Activated CD4-positive, alpha-beta T cell treated with anti-CD3 and anti-CD28 coated beads, Interleukin-2, amount 50 U/mL, for 48 hours (primary cell): ENCODE measurements at regions not wholly inside any gene's neighbourhood (a gene's known extent, or its start where the extent isn't known, plus 50 kb on each side); places are given as distances from the start of the nearest gene placed in this dataset.
"Not testable (repeated sequence)": the region's sequence is repeated elsewhere in the genome, so short reads cannot be mapped to it uniquely, and the experiment has no call there.

Source experiments
- DNase-seq, 2 experiments: peaks; one replicate each; pipeline ENCODE4 v3.0.0-alpha.2; 2020

DNA sequence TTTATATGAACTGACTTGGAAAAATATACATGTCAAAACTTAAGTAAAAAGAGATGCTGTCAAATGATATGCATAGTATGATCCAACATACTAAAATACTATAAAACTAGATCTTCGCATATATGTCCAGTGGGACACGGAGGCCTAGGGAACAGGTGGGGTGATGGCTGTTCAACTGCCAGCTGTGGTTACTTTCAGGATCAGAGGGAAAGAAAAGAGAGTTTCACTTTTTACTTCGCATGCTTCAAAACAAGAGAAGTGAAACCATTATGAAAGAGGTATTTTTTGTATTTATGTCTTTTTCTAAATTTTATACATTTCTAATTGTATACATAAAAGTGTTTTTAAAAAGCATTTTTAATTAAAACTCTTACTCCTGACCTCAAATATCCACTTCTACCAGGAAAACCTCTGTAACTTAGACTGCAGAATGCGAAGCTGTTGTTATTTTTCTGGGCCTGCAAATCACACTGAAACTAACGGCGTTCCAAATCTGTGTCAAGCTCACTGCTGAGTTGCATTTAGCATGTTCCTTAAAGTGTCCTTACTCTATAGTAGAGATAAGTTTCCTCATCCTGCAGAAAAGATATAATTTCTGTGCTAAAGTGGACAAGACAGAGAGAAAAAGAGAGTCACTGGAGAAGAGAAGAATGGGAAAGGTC is 97.8 kb upstream of the SLC35G4 start:
- DNase-seq = no peak

DNA sequence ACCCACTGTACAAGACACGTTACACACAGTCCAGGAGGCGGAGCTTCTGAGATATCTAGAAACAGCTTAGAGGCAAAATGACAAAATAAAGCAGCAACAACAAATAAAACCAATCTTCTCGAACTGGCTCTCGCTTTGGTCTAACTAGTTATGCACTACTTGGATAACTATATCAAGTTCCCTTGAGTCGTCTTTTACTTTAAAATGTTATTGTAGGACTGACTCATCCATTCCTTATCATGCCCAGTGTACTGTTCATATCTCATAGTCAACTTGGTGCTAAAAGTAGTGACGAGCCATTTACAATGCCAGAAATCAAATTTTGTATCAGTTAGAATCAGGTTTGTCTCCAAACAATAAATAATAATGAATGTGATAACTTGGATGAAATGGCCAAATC is 102.5 kb upstream of the SLC35G4 start:
- no peak for DNase-seq

DNA sequence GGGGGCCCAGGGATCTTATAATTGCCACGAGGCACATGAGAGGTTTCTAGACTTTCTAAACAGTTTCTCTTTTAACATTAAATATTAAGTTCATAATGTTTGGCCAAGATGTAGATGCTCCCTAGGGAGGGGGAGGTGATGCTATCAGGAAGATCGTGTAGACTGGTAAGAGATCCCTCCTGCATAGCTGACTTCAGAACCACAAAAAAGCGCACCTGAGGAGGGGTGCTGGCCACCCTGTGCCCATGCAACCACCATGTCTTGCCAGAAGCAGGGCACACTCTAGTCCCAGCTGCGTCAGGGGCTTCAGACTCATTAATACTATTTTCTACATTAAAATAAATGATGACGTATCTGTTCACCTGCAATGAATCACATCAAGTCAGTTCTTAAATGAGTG is 103.4 kb upstream of the SLC35G4 start:
- no peak for DNase-seq

DNA sequence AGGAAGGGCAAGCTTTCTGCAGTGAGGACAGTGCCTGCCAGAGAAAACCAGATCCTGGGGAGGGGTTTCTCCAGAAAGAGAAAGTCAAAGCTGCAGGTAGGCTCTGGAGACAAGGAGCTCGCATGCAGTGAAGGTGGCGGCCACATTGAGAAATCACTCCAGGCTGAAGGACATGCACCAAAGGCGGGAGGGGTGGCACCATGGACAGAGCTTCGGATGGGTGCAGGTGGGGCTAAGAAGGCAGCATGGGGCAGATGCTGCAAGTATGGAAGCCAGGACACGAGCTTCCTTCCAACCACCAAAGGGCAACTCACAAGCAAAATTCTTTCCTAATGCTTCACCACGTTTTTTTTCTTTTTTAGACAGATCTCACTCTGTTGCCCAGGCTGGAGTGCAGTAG is 104.4 kb upstream of the SLC35G4 start:
- no peak for DNase-seq

DNA sequence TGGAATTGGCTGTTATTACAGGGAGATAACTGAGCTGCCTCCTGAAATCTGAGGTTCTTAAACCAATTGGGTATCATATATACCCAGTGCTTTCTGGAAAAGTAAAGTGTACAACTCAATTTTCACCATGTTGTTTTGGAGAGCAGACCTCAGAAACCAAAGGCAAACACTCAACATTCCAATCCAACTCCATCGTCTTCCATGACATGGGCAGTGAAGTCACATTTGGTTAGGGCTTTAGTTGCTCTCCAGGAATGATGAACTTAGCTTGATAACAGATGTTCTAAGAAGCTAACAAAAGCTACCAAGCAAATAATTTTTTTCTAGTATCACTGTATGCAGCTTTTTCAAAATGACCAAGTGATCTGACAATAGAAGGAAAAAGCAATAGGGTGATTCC is 107.0 kb upstream of the SLC35G4 start:
- no peak for DNase-seq

DNA sequence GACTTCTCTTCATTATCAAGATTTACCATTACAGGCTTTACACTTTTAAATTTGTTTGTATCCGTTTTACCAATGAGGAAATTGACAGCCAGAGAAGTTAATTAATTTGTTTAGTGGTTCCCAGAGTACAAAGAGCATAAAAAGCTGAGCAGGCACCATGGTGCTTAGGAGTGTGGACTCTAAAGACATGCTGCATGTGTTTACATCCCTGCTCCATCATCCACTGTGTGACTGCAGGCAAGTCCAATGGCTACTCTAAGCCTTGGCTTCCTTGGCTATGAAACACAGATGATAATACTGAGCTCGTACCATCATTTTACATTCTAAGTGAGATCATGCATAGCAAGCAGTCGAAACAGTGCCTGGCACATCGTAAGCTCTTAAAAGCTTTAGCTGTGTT is 108.0 kb upstream of the SLC35G4 start:
- no peak for DNase-seq

DNA sequence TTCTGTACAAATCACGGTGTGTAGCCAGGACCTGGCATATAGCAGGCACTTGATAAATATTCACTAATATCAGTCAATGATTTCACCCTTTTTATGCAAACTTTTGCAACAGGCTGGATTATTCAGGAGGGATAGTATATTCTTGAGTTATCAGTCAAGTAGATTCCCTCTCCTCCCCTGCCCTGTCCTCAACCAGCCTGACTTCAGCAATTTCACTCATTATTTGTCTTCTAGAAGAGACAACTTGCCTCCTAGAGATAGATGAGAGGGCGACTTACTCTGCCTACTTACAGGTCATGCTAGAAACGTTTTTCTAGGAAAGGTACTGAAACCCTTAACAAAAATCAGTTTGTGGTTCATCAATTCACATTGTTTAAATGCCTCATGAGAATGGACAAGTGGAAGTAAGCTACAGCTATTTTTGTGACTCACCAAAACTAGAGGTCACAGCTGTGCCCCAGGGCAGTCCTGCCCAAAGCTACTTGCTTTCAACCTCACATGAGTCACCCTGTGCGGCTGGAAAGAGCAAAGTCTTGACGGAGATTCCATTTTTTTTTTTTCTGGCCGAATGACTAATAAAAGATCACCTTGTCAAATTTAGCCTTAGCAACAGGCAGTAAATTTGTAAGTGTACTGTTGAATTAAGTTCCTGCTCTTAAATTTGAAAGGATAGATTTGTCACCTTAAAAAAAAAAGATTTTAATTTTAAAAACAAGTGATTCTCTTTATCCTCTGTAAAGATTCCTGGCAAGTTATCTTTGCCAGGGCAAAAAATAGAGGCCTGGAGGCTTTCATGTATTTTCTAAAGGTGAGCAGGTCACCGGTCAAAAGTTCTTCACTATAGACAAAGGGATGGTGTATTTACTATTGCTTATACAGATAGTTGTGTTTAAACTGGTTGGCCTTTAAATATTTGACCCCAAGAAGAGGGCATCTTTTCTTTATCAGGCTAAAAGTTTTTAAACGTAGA is 109.0 kb upstream of the SLC35G4 start:
- DNase-seq = no peak

DNA sequence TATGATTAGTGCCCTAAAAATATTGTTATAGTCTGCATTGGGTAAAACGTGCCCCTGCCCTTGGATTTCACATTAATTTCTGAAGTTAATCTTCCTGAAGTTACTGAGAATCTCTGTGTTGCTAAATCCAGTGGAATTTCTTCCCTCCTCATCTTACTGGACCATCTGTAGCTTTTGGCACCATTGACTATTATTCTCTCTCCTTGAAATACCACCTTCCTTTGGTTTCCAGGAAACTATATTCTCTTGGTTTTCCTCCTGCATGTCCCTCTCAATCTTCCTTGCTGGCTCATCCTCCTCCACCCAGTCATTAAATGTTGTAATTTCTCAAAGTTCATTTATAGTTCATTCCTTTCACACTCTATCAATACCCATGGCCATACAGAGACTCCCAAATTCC is 110.6 kb upstream of the SLC35G4 start:
- no peak for DNase-seq

DNA sequence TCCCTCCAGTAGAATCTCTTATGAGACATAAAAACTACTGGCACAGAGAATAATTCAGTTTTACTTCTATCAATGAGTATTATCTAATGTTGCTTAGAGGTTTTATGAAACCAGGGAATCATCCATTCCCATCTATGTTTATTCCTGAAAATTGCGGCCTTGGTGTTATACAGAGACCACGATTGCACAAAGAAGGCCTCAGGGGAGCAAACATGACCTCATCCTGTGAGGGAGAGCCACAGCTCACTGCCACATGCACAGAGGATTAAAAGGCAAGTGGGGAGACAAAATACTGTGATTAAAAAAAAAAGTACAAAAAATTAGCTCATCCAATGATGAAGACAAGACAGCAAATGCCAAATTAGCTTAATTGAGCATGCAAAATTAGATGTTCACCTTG is 111.8 kb upstream of the SLC35G4 start:
- DNase-seq = no peak

DNA sequence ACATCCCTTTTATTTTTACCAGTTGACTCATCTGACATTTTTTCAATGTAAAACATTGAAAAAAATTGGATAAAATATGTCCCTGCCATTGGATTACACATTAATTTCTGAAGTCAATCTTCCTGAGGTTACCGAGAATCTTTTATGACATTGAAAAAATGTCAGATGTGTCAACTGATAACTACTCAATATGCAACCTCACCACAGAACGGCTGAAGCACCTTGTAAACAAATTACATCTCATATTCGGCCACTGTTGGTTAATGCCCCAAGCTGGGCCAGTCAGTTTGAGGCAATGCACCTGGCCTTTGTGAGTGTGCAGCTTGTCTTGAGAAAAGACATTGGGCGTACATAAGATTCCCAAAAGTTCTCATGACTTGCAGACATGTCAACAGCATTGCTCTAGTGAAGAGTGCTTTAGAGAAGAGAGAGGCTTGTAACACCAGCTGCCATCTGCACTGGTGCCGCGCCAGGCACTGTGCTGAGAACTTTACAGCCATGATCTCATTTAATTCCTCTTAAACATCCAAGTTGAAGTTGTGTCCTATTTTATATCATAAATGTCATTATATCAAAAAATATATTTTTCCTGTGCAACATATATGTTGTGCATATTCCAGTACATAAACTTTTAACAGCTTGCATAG is 112.7 kb upstream of the SLC35G4 start:
- no peak for DNase-seq

DNA sequence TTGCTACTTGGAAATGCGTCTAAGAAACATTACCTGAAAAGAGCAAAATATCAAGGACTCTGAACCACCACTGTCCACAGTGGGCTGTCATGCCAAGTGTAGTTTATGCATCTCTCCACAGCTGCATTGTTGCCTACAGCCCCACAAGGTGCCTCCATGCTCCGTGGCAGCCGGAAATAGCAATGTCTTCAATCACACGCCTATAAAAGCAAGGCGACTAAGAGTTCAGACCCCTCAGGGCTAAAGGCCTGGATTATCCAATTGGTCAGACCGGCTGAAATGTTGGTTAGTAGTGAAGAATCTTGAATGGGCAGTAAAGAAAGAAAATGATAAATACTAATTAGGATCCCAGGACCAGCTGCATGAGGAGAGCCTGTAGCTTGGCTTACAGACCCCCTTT is 114.0 kb upstream of the SLC35G4 start:
- no peak for DNase-seq

DNA sequence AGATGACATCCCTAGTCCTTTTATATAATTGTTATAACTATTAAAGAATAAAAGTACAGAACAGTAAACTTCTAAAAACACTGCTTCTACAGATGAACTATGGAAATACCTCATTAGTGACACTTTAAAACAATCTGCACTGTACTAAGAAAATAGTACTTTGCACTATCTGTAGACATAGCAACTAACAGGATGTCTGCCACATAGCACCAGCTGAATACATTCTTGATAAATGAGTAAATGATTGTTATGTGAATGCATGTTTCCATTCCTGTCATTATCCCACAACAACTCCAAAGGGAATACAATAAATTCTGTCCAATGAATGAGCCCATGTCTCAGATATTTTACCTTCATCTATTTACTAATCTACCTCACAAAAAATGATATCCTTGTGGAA is 115.3 kb upstream of the SLC35G4 start:
- DNase-seq = no peak

DNA sequence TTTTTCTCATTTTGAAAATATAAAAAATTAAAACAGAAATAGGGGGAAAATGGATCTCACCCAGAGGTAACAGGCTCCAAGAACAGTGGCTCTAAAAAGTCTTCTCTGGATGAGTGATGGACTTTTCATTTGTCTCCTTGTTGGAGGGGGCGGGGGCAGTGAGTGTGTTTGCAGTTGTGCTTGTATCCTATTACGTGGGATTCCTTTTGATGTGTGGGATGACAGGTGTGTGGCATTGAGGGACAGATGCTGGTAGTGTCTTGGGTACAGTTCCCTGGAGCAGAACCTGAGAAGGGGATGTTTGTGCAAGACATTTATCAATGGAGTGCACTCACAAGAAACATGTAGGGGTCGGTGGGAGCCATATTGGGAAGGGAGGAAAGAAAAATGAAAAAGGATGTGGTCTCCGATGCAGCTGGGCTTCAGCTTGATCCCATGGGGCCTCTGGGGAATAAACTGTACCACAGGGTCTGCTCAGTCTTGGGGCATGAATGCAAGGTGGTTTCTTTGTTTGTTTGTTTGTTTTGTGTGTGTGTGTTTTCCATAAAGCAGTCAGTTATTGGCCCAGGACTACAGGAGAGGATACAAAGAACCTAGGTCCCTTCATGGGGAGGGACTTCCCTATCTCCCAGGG is 120.0 kb upstream of the SLC35G4 start:
- DNase-seq = no peak

DNA sequence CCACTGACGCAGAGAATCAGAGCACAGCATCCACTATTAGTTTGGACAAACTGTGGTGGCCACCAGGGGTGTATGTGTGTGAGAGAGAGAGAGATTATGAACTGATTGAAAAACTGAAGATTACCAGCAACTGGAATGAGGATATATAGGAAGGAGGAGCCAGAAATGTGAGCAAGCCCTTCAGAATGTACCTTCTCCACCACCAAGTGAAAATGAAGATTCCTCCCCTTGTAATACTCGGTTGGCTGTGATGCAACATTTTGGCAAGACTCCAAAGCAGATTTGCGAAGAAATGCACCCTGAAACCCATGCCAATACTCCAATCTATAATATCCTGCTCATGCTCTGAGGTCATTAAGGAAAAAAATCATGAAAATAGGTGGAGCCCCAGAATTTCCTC is 121.2 kb upstream of the SLC35G4 start:
- DNase-seq = no peak

DNA sequence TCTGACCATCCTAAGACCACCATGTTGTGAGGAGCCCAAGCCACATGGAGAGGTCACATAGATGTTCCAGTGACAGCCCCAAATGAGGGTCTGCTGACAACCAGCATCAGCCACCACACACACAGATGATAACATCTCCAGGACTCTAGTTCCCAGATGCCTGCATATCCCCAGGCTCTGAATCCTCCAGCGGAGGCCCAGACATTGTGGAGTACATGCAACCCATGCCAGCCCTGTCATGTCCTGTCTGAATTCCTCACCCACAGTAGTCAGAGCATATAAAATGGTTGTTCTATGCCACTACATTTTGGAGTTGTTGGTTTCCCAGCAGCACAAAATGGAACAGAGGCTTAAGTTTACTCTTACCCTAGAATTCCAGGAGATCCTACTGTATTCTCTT is 122.0 kb upstream of the SLC35G4 start:
- DNase-seq = no peak

DNA sequence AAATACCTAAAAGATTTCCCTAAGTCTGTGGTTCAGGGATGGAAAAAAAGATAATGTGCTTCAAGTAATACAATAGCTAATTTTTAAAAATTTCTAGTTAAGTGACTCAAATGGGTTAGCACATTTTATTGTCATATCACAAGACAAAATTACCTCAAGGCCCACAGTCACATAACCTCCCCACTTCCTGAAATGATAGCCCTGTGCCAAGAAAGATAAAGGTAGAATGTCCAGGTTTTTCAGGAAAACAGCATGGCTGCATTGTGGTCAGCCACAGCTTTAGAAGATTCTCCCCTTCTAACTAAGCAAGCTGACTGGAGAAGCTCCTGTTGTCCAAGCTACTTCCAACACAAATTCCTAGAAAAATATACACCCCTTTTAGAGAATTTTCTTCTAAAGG is 127.1 kb upstream of the SLC35G4 start:
- no peak for DNase-seq

DNA sequence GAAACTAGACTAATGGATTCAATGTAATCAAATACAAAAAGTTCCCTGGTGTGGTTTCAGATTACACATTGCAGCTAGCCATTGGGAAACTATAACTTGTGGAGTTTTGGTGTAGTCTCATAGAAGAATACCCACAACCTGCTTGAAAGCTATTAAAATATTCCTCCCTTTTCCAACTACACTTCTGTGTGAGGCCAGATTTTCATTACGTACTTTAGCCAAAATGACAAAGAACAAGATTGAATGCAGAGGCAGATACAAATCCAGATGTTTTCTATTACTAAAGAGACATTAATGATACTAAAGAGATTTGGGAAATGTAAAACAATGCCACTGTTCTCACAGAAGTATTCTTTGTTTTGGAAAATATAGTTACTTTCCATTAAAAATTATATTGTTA is 128.7 kb upstream of the SLC35G4 start:
- no peak for DNase-seq

DNA sequence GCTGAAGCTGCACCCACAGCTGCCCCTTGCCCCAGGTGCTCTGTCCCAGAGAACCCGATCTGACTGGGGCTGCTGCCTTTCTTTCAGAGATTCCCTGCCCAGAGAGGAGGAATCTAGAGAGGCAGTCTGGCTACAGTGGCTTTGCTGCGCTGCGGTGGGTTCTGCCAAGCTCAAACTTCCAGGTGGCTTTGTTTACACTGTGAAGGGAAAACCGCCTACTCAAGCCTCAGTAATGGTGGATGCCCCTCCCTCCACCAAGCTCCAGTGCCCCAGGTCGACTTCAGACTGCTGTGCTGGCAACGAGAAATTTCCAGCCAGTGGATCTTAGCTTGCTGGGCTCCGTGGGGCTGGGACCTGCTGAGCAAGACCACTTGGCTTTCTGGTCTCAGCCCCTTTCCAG is 130.4 kb upstream of the SLC35G4 start:
- not testable (repeated sequence) for DNase-seq

DNA sequence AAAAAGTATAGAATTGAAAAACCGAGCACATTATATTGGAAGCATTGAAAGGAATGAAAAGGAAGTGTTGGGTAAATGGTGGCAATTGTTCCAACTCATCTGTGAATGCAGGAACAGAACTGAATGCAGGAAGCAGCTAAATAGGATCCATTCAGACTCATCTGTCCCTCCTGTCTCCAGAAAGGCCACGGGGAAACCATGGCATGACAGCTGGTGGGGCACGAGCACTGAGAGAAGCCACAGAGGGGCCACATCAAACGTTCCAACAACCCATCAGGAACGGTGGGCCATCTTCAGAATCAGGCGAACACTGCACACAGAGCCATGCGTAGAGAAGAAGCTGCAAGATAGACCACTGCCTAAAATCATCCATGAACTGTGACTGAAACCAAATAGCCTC is 138.5 kb upstream of the SLC35G4 start:
- DNase-seq = no peak

DNA sequence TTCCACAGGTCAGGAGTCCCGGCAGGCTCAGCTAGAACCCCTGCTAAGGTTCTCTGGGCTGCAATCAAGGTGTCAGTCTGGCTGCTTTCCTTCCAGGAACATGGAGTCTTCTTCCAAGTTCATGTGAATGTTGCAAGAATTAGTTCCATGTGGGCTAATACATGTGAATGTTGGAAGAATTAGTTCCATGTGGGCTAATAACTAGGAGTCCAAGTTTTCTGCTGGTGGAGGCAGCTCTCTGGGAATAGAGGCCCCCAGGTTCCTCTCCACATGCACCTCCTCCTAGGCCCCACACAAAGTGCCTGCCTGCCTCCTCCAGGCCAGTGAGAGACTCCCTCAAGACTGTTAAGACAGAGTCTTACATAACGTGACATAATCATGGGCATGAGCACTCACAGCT is 140.8 kb upstream of the SLC35G4 start:
- no peak for DNase-seq

DNA sequence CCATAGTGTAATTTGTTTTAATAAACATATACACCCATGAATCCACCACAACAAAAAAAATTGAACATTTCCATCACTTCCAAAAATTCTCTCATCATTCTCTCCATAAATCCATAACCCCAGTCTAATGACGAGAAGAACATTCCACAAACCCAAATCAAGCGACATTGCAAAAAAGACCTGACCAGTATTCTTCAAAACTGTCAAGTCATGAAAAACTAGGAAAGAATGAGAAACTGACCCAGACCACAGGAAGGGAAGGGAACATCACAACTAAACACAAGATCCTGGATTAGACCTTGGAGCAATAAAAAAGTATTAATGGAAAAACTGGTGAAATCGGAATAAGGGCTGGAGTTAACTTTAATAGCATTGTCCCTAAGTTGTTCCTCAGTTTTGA is 141.3 kb upstream of the SLC35G4 start:
- DNase-seq = no peak

DNA sequence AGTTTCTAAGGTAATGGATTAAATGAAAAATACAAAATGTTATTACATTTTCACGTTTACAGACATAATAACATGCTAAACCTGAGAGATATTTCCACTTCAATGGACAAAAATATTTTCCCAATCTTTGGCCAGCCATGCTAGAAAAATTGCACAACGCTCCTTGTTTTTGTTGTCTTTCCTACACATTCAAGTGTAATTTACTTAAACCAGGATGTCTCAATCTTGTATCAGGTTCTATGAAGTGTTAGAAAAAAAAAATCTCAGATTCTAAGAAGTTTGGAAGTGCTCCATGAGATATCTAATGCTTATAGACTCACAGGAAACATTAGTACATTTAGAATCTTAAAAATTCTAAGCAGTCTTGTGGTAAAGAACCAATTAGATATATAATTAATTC is 141.8 kb upstream of the SLC35G4 start:
- no peak for DNase-seq

DNA sequence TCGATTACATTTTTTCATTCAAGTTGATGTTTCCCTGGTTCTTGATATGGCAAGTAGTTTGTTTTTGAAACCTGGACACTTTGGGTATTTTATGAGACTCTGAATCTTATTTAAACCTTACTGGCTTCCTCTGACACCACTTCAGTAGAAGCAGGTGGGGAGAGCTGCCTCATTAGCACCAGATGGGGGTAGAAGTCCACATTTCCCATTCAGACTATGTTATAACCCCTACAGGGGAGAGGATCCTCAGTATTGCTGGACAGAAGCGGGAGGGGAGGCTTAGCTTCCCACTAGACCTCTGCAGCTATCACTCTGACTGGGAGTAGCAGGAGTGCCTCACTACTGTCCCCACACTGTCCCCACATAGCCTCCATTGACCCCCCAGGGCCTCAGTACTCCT is 145.3 kb upstream of the SLC35G4 start:
- no peak for DNase-seq

DNA sequence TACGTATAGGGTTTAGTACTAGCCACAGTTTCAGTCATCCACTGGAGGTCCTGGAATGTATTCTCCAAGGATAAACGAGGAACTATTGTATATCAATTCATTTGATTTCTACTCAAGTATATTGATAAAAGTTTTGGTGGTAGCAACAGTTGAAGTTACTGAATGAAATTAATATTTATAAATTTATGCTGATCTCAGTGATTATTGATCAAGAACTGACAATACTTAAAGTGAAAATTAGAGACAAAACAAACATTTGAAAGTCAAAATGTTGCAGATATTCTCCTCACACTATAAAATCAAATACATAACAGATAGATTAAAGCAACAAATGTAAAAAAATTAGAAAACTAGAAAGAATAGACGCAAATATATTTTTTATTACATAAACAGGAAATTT is 150.9 kb upstream of the SLC35G4 start:
- DNase-seq = no peak
